Globus pallidus (tissue), 1 donor: ENCODE measurements at regions not wholly inside any gene's neighbourhood (a gene's known extent, or its start where the extent isn't known, plus 50 kb on each side); places are given as distances from the start of the nearest gene placed in this dataset.

Source experiments
- DNase-seq: peaks from one replicate; pipeline ENCODE4 v3.0.0-alpha.2; 2015; ENCODE audit warnings: low spot score

DNA sequence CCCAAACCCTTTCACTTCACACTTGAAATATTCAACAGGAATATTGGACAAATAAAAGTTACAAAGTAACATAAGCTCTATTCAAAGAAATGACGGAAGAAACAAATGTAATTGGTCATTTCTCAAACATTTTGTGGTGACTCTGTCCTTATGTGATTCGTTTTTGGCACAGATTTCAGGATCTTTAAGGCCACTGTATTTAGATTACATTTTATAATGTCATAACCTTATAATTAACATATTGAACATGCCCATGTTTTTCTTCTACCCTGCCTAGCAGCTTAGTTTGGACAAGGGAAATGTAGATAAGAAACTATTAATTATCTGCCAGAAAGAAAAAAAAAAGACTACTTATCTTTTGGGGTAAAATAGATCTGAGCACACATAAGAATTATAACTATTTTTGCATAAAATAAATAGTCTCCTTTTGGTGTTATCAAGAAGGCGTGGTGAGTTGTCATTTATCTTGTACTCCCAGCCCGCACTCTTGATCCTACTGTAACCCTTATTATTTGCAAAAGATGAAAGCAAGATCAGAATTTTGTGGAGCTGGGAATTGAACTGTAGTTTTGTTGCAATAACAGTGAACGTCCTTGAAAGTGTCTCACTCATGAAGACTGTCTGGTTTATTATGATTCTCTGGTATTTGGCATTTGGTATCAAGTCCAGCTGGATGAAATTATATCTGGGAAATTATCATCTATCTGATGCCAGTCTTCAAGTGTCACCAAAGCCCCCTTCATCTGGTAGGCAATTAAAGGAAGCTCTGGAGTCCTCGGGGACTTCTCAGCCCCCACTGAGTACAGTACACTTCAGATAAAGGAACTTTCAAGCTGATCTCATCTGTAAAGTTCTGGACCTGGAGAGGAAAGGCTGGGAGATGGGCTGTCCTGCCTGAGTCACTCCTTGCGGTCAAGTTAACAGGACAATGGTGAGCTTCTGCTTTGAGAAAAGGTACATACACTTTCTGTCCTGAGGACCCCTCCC, 175.7 kb upstream of the INHBA start:
- DNase-seq, result no peak

DNA sequence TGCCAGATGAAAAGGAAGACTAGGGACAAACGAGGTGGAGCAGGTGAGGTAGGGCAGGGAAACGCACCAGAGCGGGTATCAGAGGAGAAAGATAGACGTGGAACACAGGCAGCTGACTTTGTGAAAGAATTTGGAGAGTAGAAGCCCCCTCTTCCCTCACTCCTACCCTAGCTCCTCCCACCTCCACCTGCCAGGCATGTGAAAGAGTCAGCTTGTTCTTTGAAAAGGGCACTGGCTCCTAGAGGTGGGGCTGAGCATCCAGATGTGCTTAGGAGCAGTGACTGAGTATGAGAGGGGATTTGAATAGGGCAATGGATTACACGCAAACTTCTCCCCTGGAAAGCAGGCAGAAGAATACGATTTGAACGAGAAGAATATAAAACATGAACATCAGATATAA, 174.2 kb upstream of the INHBA start:
- DNase-seq, result no peak

DNA sequence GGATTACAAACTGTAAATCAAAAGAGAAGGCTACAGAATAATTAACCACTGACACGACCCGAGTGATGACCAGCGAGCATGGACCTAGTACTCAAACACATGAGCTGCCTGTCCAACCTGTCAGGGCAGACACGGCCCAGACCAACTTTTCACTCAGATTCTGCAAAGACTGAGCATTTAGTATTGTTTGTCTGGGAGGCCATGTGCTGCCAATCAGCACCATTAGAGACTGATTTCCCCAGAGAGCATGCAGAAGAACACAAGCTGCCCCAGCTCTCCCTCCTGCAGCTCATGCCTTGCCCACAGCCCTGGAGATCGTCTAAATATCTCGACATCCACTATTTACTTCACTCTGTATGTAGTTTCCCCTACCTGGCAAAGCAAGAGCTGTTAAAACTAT, 172.6 kb upstream of the INHBA start:
- DNase-seq, result no peak

DNA sequence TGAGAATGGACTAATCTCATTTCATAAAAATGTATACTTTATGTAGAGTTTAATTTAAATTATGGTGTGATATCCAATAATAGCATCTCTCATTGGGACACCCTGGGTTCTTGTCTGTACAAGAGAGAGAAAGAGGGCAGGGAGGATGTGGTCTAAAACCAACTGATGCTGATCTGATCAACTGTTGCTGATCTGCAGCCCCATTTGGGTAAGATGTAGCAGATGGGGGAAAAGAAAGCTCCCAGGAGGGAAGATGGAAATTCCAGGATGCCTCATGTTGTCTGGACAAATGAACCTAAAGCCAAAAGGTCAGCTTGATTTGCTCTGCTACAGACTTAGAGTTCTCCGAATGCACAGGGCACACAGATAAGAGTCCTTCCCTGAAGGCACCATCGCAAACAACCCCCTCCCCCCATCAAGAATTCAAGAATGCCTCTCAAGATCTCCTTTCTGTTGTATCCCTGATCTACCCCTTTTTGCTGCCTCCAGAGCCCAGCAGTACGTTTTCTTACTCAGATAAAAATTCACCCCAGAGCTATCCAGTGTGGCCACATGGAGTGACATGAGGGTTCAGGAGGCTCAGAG, 171.4 kb upstream of the INHBA start:
- no peak for DNase-seq

DNA sequence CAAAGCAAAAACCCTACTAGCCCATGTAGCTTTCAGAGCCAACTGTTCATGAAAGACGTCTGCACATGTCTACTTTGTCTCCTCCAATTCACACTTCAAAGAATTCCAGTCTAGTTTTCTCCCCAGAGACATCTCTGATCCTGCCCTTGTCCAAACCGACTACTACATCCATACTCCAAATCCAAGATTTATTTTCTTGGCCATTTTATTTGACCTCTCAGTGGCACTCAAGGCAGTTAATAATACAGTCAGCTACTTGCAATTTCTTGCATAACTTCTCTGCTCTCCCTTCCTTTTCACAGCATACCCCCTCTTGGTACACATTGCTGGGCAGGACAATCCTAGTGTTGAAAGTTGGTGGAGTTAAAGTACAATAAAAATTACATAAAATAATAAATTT, 170.9 kb upstream of the INHBA start:
- no peak for DNase-seq

DNA sequence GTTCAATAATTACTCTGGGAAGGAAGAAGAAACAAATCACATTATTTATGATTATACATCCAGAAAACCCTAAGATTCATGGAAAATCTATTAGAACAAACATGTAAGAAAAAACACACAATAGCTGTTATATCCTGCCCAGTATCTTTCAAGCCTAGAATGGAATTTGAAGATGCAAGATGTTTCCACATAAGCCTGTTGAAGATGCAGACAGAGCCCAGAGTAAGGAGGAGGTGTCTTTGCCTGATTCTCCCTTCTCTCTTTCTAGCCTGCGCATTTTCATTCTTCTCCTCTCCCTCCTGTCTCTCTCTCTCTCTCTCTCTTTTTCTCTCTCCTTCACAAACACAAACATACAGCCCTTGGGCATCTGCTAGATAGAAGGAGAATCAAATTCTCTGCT, 170.1 kb upstream of the INHBA start:
- DNase-seq, result no peak

DNA sequence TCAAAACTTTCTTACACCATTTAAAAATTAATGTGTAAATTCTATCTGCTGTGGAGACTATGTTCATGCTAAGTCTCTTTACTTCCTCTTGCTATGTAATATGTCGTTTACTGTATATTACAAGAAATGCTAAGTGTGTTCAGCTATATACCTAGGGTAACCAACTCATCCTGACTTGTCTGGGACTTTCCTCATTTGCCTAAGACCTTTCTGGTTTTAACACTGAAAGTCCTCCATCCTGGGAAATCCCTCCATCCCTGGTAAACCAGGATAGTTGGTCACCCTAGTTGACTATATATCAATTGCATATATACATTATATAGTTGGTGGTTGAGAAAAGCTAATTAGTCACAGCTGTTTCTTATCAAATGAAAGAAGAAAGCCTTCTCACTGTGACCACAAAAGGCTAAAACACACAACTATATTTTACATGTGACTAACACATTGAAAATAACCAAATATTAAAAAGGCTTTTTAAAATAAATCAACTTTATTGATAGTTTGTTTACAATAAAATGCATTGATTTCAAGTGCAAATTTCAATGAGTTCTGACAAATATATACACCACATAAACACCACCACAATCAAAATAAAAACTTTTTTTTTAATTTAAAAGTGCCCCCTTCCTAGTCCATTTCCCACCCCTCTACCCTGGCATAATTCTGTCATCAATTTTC, 167.7 kb upstream of the INHBA start:
- DNase-seq, result no peak

DNA sequence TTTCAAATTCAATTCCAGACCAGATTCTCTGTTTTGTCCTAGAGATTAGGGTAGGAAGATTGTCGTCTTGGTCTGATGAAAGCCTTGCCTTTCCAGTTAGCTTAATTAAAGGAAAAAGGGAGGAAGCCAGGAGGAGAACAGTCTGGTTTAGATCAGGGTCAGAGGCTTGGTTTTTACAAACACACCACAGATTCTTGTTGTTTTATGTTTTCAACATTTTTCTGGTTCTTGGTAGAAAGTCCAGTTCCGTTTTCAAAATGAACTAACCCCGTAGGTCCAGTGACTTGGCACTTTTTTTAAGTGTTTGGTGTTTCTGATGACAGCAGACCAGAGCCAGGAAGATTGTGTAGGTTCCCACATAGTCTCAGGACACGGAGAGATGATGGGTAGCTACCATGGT, 167.1 kb upstream of the INHBA start:
- no peak for DNase-seq

DNA sequence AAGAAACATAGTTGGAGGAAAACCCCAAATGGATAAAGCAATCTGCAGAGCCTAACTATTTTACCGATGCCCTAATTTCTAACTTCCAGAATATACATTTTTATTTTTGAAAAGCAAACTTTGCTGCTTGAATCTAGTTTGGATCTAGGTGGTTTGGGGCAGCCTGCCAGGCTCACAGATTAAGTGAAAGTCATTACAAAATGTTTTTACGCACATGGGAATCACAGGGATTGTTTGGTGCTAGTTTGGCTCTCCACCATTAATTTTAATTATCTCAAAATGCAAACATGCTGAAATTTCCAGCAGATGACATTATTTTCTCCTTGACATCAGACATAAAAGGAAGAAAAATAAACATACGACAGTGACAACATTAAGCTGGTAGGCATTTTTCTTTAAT, 166.7 kb upstream of the INHBA start:
- no peak for DNase-seq

DNA sequence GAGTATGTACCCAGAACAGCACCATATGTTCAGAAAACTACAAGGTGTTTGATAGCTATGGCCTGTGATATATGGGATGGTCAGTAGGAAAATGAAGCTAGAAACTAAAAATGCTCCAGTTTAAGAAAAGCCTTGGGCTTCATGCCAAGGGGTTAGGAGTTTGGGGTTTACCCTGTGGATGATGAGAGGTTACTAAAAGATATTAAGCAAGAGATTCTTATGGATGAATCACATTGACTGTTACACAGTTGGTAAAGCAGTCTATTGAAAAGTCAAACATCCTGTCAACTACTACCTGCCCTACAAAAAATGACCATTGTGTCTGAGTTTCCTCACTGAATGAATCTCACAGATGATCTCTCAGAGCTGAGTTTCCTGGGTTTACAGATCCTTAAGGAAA, 166.2 kb upstream of the INHBA start:
- DNase-seq, result no peak

DNA sequence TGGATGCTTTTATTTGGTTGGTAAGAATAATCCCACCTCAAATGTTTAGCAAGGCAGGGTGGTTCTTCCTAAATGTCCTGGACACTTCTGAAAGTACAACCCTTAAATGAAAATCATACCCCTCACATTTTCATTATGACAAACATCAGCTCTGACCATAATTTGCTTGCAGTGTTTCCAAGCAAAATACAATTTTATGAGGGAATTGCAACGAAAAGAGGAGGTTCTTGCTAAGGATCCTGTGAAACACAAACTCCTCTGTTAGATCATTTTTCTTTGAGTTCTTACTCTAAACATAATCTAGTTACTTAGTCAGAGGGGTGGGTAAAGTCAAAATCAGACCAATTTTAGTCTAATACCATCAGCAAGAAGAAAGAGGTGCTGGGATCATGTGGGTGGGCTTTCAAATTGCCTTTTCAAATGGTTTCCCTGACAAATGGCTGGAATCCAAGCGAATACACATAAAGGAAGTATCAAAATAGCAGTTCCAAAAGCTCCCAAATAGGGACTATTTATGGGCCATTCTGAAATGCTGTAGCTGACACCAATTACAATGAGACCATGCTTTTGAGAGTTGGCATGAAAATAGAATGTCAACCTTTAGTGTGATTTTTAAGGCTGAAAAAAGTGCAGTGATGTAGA, 164.9 kb upstream of the INHBA start:
- DNase-seq, result no peak

DNA sequence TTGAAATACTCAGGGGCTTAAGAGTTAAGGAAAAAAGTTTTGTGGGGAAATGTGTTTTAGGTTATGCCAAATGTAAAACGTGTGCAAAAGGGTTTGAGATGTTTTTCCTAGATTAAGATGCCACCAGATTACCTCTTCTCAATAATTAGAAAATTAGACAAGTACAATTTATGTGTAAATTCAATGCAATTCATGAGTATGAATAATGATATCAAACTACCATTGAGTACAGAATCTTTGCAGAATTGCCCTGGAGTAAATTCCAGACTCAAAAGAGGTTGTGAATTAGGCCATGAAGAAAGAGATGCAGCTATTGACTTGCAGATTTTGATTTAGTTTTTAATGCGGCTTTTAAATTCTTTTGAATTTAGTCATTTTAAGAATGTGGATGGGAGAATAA, 159.4 kb upstream of the INHBA start:
- DNase-seq, result no peak

DNA sequence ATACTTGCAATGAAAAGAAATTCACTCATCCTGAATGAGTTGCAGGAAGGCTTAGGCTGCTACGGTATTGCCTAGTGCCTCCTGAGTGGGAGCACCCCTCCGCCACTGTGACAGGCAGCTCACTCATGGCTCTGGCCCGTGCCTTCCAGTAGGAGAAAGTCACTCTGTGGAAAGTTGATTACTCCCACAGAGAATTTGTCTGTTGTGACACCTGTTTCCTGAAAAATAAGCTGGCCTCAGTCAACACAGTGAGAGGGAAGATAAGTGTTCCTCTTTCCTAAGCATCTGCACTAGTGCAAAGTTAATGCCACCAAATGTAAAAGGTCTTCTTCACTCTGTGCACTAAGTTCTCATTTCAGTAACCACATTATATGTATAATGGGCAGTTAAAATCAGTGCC, 158.8 kb upstream of the INHBA start:
- DNase-seq, result no peak

DNA sequence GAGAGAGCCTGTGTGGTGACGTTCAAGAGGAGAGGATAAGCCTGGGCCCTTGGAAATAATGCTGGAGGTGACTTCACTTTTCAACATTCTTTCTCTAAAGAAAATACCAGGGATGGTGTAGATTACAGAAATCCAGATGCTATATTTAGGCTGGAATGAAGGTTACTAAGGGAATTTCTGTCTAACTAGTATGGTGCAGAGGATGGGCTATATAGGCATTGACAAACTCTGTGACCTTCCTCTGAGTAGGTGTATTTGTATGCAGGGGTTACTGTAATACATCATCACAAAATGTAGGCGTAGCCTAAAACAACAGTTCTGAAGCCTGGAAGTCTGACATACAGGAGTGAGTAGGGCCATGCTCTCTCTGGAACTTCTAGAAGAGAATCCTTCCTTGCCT, 155.3 kb upstream of the INHBA start:
- no peak for DNase-seq

DNA sequence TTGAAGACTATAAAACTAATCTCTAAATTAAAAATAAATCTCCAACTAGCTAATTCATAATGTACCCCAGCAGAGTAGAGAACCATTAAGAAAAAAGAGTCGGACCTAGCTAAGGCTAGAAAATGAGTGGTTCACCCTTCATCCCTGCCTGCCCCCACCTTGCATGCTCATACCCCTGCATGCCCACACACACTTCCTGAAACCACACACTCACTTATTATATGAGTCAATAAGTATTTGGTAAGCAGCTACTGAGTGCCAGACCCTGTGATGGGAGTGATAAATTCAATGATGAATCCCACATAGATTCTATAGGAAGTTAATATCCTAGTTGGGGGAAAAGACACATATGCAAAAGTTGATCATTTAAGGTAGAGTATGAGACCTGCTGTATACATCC, 152.9 kb upstream of the INHBA start:
- DNase-seq, result no peak

DNA sequence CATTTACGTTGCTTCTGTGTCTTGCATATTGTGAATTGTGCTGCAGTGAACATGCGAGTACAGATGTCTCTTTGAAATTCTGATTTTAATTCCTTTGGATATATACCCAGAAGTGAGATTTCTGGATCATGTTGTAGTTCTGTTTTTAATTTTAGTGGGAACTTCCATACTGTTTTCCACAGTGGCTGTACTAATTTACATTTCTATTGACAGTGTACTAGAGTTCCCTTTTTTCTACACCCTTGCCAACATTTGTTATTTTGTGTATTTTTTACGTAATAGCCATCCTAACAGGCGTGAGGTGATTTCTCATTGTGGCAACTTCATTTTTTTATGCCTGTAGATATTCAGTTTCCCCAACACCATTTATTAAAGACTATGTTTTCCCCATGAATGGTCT, 144.7 kb upstream of the INHBA start:
- DNase-seq, result no peak

DNA sequence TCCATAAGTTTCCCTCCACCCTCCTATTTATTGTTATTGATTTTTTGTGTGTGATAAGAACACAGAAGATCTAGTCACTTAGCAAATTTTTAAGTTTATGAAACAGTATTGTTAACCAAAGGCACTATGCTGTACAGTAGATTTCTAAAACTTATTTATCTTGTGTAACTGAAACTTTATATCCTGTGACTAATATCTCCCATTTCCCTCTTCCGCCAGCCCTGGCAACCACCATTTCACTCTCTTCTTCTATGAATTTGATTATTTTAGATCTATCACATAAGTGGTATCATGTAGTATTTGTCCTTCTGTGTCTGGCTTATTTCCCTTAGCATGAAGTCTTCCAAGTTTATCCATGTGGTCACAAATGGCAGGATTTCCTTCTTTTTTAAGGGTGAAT, 144.3 kb upstream of the INHBA start:
- no peak for DNase-seq

DNA sequence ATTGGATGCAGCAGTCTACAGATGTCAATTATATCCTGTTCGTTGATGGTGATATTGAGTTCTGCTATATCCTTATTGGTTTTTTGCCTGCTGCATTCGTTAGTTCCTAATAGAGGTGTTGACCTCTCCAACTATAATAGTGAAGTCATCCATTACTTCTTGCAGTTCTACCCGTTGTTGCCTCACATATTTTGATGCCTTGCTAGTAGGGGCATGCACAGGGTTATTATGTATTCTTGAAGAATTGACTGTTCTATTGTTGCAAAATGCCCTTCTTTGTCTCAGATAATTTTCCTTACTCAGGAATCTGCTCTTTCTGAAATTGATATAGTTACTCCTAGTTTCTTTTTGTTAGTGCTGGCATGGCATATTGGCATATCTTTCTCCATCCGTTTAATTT, 140.1 kb upstream of the INHBA start:
- no peak for DNase-seq

DNA sequence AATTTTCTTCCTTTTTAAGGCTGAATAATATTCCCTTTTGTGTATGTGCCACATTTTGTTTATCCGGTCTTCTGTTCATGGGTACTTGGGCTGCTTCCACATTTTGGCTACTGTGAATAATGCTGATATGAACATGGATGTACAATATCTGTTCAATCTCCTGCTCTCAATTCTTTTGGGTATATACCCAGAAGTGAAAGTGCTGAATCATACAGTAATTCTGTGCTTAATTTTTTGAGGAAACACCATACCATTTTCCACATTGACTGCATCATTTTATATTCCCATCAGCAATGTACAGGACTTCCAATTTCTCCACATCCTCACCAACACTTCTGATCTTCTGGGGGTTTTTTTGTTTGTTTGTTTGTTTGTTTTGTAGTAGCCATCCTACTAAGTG, 135.0 kb upstream of the INHBA start:
- DNase-seq, result no peak

DNA sequence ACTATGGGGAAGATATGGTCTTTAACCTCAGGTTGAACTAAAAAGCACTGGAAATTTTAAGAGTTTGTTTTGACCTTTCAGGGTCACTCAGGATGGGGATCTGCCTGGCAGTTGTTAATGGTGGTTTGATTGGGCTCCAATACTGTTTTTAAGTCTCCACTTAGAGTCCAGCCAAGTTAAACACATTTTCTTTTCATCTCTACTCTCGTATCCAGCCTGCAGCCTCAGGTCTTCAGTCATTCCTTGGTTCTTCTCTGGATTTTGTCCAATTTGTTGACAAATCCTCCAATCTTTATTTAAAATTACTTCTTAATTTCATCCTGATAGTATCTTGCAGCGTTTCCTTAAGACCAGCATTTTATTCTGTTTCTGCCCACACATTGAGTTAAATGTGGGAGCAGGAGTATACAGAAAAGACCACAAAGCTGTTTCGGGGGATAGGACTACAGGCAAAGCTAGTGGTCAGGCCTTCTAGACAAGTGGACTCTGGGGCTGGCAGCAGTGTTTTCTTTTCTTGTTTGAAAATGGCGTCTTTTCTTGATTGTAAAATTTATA, 133.2 kb upstream of the INHBA start:
- no peak for DNase-seq

DNA sequence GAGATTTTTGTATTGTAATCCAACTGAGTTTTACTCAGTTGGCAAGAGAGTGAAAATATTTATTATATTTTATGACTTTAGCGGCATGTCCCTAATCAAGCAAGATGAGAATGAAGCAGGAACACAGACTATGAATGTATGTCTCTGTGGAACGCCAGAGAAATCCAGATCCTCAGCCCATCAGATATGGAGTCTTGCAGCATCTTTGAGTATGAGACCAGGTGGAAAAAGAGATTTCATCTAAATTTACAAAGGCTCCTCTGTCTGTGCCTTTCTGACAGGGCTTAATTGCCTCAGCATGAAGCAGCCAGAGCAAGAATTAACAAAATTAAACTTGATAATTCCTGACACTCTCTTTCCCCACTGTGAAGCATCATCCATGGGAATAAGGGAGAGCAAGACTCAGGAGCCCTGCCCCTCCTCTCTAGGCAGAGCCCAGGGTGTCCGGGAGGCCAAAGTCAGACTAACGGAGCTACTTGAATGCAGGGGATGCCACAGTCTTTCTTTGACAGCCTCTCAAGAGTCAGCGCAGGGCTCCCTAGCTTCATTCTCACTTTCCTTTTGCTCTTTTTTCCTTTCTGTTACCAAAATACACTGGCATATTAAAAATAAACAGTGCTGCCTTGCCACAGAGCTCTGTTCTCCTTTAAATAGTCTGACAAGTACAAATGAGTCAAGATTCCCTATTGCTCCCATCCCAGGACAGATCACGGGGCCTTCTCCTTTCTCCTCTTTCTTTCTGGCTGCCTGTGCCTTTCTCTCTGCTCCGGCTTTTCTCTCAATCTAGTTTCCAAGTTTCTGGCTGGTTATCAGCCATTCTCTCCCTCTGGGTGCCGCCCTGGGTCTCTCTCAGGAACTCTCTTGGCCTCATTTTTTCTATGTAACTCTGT, 132.2 kb upstream of the INHBA start:
- DNase-seq, result no peak
